Breast epithelium (tissue), 4 donors: ENCODE measurements at regions not wholly inside any gene's neighbourhood (a gene's known extent, or its start where the extent isn't known, plus 50 kb on each side); places are given as distances from the start of the nearest gene placed in this dataset.

Source experiments
- DNase-seq, 2 donors: peaks; one replicate each; pipeline ENCODE4 v3.0.0-alpha.2; 2019; ENCODE audit warnings: low spot score in 2 of 2
- H3K27ac ChIP-seq, 2 donors: fragments of 200-600 bp; sonication (generic) in 1 of 2; one replicate each; pipeline ENCODE4 v1.5.1; 2016 to 2019; ENCODE audit warnings: mild to moderate bottlenecking in 1 of 2
- H3K27me3 ChIP-seq, 2 donors: fragments of 200-600 bp; sonication (generic) in 1 of 2; one replicate each; pipeline versions ENCODE4 v1.5.1 to v1.6.0; 2017 to 2019; ENCODE audit warnings: control low read depth in 1 of 2, mild to moderate bottlenecking in 1 of 2
- H3K36me3 ChIP-seq: fragments of 200-600 bp; one replicate; pipeline ENCODE4 v1.5.1; 2019
- H3K4me1 ChIP-seq, 2 donors: fragments of 200-600 bp; sonication (generic); one replicate each; pipeline ENCODE4 v1.5.1; 2016 to 2019; ENCODE audit warnings: control low read depth in 1 of 2
- H3K4me3 ChIP-seq, 3 donors: fragments of 200-600 bp; sonication (generic); 1 replicate in 2 of 3; 2 replicates in 1 of 3; pipeline ENCODE4 v1.5.1; 2016 to 2019; ENCODE audit warnings: mild to moderate bottlenecking in 3 of 3, moderate library complexity in 2 of 3
- H3K9me3 ChIP-seq, 2 donors: fragments of 200-600 bp; sonication (generic) in 1 of 2; one replicate each; pipeline ENCODE4 v1.5.1; 2016 to 2019; ENCODE audit warnings: control low read depth in 1 of 2
- POLR2A ChIP-seq: fragments of 450-650 bp; IDR thresholded peaks from one replicate; pipeline ENCODE4 v1.6.1; 2016; ENCODE audit warnings: antibody characterized with exemption, mild to moderate bottlenecking, moderate library complexity
- POLR2AphosphoS5 ChIP-seq, 3 donors: sonication (generic); formaldehyde crosslinking; IDR thresholded peaks; one replicate each; pipeline ENCODE4 v1.6.1; 2017; ENCODE audit warnings: antibody characterized with exemption in 3 of 3
- intact Hi-C: fragments of 100-400 bp; cut with DNase I; formaldehyde crosslinking; loops from one replicate; pipeline ENCODE4 v1.15.1; 2023; ENCODE audit warnings: low total_unique reads
- TF ChIP-seq, protein P1 (sequence below), 3 donors: fragments of 450-650 bp; IDR thresholded peaks; one replicate each; pipeline ENCODE4 v1.5.1; 2016 to 2017; ENCODE audit warnings: antibody characterized with exemption in 3 of 3, mild to moderate bottlenecking in 3 of 3, moderate library complexity in 3 of 3

DNA sequence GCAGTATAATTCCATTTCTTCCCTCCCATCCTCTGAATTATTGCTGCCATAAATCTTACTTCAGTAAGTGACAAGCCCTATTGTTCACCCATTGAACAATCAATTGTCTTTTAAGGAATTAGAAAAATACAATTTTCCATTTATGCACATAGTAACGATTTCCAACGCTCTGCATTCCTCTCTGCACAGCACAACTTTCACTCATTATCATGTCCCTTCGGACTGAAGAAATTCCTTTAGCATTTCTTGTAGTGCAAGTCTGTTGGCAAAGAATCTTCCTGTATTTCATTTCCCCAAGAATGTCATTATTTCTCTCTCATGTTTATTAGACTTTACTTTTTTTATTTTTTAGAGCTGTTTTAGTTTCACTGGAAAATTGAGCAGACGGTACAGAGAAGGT, 252.1 kb upstream of the RTL1 start:
- no peaks in the 10 kb centered on the region for H3K4me1 ChIP-seq
- no peak overlapping the region for H3K27ac ChIP-seq
- no peak overlapping the region for H3K4me3 ChIP-seq
- H3K9me3 ChIP-seq: no peaks in the 10 kb centered on the region
- intact Hi-C loops: no loop called here
- H3K36me3 ChIP-seq: no peaks in the 10 kb centered on the region
- H3K27me3 ChIP-seq: no peaks in the 10 kb centered on the region
- DNase-seq: no peak
- TF ChIP-seq, protein P1, sequence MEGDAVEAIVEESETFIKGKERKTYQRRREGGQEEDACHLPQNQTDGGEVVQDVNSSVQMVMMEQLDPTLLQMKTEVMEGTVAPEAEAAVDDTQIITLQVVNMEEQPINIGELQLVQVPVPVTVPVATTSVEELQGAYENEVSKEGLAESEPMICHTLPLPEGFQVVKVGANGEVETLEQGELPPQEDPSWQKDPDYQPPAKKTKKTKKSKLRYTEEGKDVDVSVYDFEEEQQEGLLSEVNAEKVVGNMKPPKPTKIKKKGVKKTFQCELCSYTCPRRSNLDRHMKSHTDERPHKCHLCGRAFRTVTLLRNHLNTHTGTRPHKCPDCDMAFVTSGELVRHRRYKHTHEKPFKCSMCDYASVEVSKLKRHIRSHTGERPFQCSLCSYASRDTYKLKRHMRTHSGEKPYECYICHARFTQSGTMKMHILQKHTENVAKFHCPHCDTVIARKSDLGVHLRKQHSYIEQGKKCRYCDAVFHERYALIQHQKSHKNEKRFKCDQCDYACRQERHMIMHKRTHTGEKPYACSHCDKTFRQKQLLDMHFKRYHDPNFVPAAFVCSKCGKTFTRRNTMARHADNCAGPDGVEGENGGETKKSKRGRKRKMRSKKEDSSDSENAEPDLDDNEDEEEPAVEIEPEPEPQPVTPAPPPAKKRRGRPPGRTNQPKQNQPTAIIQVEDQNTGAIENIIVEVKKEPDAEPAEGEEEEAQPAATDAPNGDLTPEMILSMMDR (IDR thresholded peaks at IDR 0.05): no peak
- TF ChIP-seq POLR2A (no peak), POLR2AphosphoS5 (IDR thresholded peaks at IDR 0.05) (no peak)

DNA sequence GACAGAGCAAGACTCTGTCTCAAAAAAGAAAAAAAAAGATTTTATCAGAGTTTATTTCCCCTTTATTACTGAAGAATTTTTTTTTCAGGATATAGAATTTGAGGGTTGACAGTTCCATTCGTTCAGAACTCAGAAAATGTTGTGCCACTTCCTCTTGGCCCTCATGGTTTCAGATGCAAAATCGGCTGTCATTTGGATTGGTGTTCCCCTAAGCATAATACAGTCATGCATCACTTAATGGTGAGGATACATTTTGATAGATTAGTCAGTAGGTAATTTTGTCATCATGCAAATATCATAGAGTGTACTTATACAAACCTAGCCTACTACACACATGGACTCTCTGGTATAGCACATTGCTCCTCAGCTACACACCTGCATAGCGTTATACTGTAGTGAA, 263.9 kb upstream of the RTL1 start:
- Histone ChIP-seq H3K27me3 (no peaks in the 10 kb centered on the region), H3K36me3 (no peaks in the 10 kb centered on the region), H3K4me3 (no peak overlapping the region), H3K4me1 (no peaks in the 10 kb centered on the region), H3K27ac (no peak overlapping the region), H3K9me3 (peaks cover 5 to 11% of the 10 kb centered on the region in 2 donors)
- TF ChIP-seq POLR2AphosphoS5 (IDR thresholded peaks at IDR 0.05) (no peak), POLR2A (no peak)
- TF ChIP-seq, protein P1 (IDR thresholded peaks at IDR 0.05): no peak
- DNase-seq: no peak
- intact Hi-C loops: no loop called here

DNA sequence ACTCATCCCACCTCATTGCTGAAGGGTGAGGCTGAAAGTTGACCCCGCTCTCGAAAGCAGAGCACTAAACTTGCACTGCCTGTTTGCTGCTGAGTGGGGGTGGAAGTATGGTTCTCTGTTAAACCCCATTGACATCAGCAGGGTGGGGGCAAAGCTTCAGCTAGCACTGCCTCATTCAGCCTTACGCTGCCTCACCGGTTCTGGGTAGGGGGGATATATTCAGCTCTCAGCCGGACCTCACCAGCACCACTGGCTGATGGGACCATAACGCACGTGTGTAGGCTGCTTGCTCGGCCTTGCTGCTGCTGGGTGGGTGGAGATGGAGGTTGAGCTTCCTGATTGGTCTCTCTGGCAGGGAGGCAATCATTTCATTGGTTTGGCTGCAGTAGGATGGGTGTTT, 265.7 kb upstream of the RTL1 start:
- intact Hi-C loops: no loop called here
- Histone ChIP-seq H3K27ac (no peak overlapping the region), H3K4me3 (no peak overlapping the region), H3K9me3 (peaks cover 5 to 17% of the 10 kb centered on the region in 2 donors), H3K27me3 (no peaks in the 10 kb centered on the region), H3K4me1 (no peaks in the 10 kb centered on the region), H3K36me3 (no peaks in the 10 kb centered on the region)
- DNase-seq: no peak
- no peak for TF ChIP-seq POLR2A
- TF ChIP-seq, protein P1 (IDR thresholded peaks at IDR 0.05): no peak
- no peak for TF ChIP-seq POLR2AphosphoS5 (IDR thresholded peaks at IDR 0.05)

DNA sequence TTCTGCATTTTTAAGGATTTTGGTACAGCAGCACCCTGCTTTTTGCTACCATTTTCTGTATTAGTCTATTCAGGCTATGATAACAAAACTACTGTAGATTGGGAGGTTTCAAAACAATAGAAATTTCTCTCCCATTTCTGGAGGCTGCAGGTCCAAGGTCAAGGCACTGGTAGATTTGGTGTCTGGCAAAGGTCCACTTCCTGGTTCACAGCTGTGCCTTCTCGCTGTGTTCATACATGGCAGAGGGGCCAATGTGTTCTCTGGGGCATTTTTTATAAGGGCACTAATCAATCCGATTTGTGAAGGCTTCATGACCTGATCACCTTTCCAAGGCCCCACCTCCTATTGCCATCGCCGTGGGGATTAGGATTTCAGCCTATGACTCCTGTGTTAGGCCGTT, 268.1 kb upstream of the RTL1 start:
- no peak overlapping the region for H3K4me3 ChIP-seq
- TF ChIP-seq POLR2A: no peak
- TF ChIP-seq, protein P1 (IDR thresholded peaks at IDR 0.05): no peak
- no peak for TF ChIP-seq POLR2AphosphoS5 (IDR thresholded peaks at IDR 0.05)
- peaks cover 5 to 17% of the 10 kb centered on the region in 2 donors for H3K9me3 ChIP-seq
- H3K27me3 ChIP-seq: no peaks in the 10 kb centered on the region
- no peak for DNase-seq
- H3K36me3 ChIP-seq: no peaks in the 10 kb centered on the region
- no peaks in the 10 kb centered on the region for H3K4me1 ChIP-seq
- H3K27ac ChIP-seq: no peak overlapping the region
- intact Hi-C loops: no loop called here

DNA sequence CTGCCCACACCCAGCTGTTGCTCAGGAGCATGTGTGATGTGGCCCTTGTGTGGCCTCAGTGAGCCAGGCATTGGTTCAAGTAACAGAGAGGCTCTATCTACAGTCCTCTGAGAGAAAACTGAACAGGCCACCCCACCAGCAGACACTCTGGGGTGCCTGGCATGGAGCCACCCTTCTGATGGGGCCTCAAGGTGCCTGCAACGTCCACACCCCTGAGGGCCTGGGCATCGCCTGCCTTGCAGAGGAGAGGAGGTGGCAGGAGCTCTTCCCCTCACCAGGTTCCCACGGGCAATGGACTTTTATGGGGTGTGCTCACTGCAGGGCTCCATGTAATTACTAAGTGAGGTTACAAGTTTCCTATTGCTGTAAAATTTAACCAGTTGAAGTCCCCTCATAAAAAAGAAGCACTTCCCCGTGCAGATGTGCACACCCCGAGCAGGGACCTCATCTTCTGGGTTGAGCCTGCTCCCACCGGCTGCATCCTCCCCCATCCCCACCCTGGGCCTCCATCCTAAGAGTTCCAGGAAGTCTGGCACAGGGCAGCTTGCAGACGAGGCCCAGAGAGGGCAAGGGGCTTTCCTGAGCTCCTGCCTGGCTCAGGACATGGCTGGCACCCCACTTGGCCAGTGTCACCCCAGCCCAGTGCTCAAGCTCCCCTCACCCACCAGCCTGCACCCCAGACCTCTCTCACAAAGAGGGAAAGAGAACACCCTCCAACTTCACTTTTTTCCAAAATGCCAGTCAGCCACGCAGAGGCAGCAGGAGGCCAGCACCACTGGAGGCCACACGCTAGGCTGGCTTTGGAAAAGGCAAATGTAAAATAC, 270.4 kb upstream of the RTL1 start:
- Histone ChIP-seq H3K27me3 (no peaks in the 10 kb centered on the region), H3K4me1 (no peaks in the 10 kb centered on the region), H3K4me3 (no peak overlapping the region), H3K27ac (no peak overlapping the region), H3K36me3 (no peaks in the 10 kb centered on the region), H3K9me3 (peaks cover 0 to 6% of the 10 kb centered on the region in 2 donors)
- no peak for DNase-seq
- TF ChIP-seq POLR2A: no peak
- TF ChIP-seq, protein P1 (IDR thresholded peaks at IDR 0.05): no peak
- TF ChIP-seq POLR2AphosphoS5 (IDR thresholded peaks at IDR 0.05): no peak
- intact Hi-C loops: no loop called here
